BJ (cell line): ENCODE measurements at regions not wholly inside any gene's neighbourhood (a gene's known extent, or its start where the extent isn't known, plus 50 kb on each side); places are given as distances from the start of the nearest gene placed in this dataset.

ENCODE experiments used
- CTCF ChIA-PET: fragments of 350-600 bp; formaldehyde crosslinking; extraction: SDS; loops from one replicate; lab custom pipeline; 2021; ENCODE audit warnings: antibody characterized with exemption, inconsistent platforms; lab: Yijun Ruan, JAX
- POLR2A ChIA-PET: fragments of 300-600 bp; sonication (Branson Sonifier 250); formaldehyde crosslinking; extraction: SDS; loops from one replicate; lab custom pipeline; 2021; ENCODE audit warnings: antibody characterized with exemption; lab: Charles Lee
- DNase-seq: peaks from one replicate; pipeline ENCODE4 v3.0.0-alpha.2; 2011; ENCODE audit warnings: low read depth
- H3K27me3 ChIP-seq: 2 replicates; pipeline ENCODE4 v1.6.0; 2011; ENCODE audit warnings: low read length; ENCODE audit not compliant: control insufficient read depth, insufficient read depth
- H3K36me3 ChIP-seq: 2 replicates; pipeline ENCODE4 v1.5.1; 2011; ENCODE audit warnings: low read length; ENCODE audit not compliant: control insufficient read depth, insufficient read depth
- H3K4me3 ChIP-seq: 2 replicates; pipeline ENCODE4 v1.5.1; 2011; ENCODE audit warnings: low read depth, mild to moderate bottlenecking, control low read depth, low read length
- CTCF ChIP-seq: IDR thresholded peaks from 2 replicates; pipeline ENCODE4 v1.5.1; 2011; ENCODE audit warnings: low read depth, mild to moderate bottlenecking, control low read depth, inconsistent platforms, low read length, moderate library complexity; ENCODE audit not compliant: insufficient read depth

- DNase-seq = no peak
- H3K4me3 ChIP-seq = no peak overlapping the region
- no peaks in the 10 kb centered on the region for H3K27me3 ChIP-seq
- ChIA-PET CTCF (interaction anchor here (0.6 kb wide), 1 partner anchor 66 kb away, joined by 3 read pairs; no protein-coding TSS in a partner anchor), POLR2A (no interaction called here)
- no peaks in the 10 kb centered on the region for H3K36me3 ChIP-seq
- TF ChIP-seq CTCF = no peak
Observed at GRCh38 chr10:117667831-117668230, 125.3 kb downstream of the EMX2 start.

GRCh38 chr10:117668327-117669008 lies 125.9 kb downstream of the EMX2 start:
- ChIA-PET CTCF (no interaction called here), POLR2A (no interaction called here)
- Histone ChIP-seq H3K36me3 (no peaks in the 10 kb centered on the region), H3K4me3 (no peak overlapping the region), H3K27me3 (no peaks in the 10 kb centered on the region)
- no peak for DNase-seq
- TF ChIP-seq CTCF = no peak

- DNase-seq = no peak
- ChIA-PET POLR2A (no interaction called here), CTCF (no interaction called here)
- TF ChIP-seq CTCF = no peak
- no peaks in the 10 kb centered on the region for H3K36me3 ChIP-seq
- H3K27me3 ChIP-seq = no peaks in the 10 kb centered on the region
- no peak overlapping the region for H3K4me3 ChIP-seq
Observed at GRCh38 chr10:117669122-117669521, 126.6 kb downstream of the EMX2 start.

GRCh38 chr10:117670116-117670904 lies 127.8 kb downstream of the EMX2 start:
- ChIA-PET POLR2A (no interaction called here), CTCF (no interaction called here)
- no peak for DNase-seq

More at GRCh38 chr10:117670116-117670904, 127.8 kb downstream of the EMX2 start:
- H3K36me3 ChIP-seq = no peaks in the 10 kb centered on the region
- TF ChIP-seq CTCF = no peak
- H3K27me3 ChIP-seq = no peaks in the 10 kb centered on the region
- no peak overlapping the region for H3K4me3 ChIP-seq
